GM21526 (cell line): ENCODE measurements at regions not wholly inside any gene's neighbourhood (a gene's known extent, or its start where the extent isn't known, plus 50 kb on each side); places are given as distances from the start of the nearest gene placed in this dataset.

Source experiments
- ATAC-seq: cut with Tn5 transposase; IDR thresholded peaks from one replicate; pipeline ENCODE4 v1.9.1; 2021; ENCODE audit warnings: moderate library complexity; ENCODE audit not compliant: unreplicated experiment, low FRiP score

GRCh38 chr18:61756244-61756643 is 136.6 kb downstream of the RNF152 start:
- ATAC-seq = no peak

DNA sequence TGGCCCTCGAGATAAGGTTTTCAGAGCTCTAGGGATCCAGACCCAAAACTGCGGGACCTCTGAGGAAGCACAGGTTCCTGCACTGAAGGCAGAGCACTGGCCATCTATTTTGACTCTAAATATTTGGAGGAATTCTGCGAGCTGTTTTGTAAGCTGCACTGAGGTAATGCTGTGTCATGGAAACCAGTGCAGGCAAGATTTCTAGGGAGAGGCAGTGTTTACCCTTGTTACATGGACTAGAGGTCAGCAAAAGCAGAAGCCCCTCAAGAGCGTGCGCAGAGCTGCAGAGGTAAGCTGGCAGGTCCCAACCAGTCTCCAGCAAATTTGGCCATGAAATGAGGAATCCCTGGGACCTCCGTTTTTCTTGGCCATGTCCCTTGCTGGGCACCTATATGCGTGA is 137.3 kb downstream of the RNF152 start:
- no peak for ATAC-seq

DNA sequence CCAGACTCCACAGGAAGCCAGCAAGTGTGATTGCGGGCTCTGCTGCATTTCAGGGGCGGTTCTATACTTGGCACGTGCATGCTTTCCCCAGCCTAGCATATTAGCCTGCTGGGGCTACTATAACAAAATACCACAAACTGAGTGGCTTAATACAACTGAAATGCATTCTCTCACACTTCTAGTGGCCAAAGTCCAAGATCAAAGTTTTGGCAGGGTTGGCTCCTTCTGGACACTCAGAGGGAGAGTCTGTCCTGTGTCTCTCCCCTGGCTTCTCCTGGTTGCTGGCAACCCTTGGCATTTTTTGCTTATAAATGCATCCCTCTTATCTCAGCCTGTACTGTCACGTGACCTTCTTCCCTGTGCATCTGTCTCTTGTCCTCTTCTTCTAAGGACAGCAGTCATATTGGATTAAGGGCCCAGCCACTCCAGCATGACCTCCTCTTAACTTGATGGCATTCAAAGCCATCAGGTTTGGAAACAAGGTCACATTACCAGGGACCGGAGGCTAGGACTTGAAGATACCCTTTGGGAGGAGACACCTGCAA is 138.7 kb downstream of the RNF152 start:
- ATAC-seq = no peak

DNA sequence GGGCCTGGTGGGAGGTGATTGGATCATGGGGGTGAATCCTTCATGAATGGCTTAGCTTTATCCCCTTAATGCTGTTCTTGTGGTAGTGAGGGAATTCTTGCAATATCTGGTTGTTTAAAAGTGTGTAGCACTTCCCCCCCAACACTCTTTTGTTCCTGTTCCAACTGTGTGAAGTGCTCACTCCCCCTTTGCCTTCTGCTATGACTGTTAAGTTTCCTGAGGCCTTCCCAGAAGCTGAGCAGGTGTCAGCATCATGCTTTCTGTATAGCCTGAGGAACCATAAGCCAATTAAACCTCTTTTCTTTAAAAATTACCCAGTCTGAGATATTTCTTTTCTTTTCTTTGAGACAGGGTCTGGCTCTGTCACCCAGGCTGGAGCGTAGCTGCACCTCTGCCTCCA is 139.4 kb downstream of the RNF152 start:
- ATAC-seq = no peak

GRCh38 chr18:61752973-61753372 is 139.8 kb downstream of the RNF152 start:
- no peak for ATAC-seq

DNA sequence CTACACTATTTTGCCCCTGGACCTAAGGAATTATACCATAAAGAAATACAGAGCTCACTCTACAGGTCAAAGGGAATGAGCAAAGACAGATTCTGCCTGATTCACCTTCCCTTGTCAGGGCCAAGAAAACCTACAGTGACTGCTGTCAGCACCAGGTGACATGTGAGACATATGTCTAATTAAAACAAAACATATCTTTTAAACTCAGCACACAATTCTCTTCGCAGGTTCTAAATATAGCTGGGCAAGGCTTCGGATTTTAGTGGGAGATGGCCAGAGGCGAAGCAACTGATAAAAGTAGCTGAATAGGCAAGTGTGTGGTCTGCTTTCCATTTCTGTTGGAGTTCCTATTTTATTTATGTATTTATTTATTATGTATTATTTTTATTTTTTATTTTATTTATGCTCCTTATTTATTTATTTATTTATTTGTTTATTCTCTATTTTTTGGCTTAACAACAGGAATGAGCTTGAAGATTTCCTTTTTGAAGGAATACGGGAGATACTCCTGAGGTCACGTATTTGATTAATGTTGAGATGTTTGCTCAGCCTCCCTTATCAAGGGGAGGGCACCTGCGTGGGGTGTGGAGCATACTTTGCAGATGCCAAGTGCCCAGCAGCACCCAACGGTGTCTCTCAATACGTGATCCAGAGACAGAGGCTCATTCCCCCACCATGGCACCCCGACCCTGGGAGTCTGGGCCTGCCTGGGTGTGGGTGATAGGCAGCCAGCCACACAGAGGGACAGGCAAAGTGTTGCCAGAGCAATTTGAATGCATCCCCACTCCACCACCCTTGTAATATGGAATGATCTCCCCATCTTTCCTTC is 141.8 kb downstream of the RNF152 start:
- no peak for ATAC-seq

GRCh38 chr18:61749546-61749945 is 143.3 kb downstream of the RNF152 start:
- no peak for ATAC-seq

- no peak for ATAC-seq
Measured at GRCh38 chr18:61749031-61749430, 143.8 kb downstream of the RNF152 start.

- ATAC-seq = no peak
Measured at GRCh38 chr18:61748004-61748403, 144.8 kb downstream of the RNF152 start.

DNA sequence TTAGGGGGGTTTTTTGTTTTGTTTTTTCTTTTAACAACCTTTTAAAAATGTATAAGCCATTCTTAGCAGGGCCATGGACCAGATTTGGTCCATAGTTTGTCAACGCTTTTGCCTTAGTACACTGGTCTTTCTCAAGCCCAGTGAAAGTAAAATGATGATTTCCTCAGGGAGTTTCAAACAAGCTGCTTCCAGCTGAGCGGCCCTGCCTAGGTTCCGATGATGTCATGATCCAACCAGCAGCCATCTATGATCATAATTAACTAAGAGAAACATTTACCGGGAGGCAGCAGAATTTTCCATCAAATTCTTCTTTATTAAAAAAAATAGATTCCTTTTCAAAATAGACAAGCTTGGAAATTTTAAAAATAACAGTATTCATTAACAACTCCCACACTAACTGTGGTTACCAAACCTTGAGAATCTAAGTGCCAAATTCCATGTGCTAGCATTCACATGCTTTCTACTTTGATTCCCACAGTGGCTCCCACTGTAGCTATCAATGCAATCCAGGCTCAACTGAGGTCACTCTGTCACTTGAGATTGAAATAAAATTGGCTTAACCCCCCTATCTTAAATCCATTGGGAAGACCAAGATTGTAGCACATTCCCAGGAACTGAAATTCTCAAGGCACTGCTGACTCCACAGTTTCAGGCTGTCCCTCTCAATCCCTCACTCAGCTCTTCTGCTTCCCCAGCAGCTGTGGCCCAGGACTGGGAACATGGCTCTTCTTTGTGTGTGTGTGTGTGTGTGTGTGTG is 148.9 kb downstream of the RNF152 start:
- no peak for ATAC-seq

DNA sequence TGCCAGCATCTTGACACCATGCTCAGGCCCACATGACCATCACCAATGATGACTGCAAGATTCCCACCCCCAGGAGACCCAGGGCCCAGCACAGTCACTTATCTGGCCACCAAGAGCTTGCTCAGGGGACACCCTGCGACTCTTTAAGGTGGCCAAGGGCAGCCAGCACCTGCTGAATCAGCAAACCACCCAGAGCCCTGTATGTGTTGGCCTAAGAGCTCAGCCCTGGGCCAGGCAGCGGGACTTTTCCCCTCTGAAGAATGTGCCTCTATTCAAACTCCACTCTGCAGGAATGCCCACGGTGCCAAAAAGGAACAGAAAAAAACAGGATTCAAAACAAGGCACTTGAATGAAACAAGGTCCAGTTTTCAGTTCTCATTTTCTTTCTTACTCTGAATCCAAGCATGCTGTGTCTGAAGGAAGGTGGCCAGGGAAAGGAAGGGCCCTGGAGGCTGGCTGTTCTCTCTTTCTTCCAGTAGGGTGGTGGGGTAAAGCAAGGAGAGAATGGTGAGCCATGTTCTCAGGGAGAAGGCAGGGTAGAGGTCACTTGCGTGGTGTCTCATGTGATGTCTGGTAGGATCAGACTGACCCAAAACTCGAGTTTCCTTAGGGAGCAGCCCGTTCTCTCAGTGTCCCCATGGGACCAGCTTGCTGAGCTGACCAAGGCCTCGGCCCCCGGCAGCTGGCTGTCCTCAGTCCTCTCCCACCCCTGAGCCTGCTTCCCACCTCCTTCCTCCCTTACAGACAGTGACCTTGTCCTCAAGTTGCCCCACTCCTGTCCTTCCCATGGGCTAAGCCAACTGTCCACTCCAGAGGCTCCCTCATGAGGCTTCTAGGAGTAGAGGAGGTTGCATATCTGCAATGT is 150.0 kb downstream of the RNF152 start:
- ATAC-seq = no peak

GRCh38 chr18:61741881-61742454 is 150.8 kb downstream of the RNF152 start:
- no peak for ATAC-seq

DNA sequence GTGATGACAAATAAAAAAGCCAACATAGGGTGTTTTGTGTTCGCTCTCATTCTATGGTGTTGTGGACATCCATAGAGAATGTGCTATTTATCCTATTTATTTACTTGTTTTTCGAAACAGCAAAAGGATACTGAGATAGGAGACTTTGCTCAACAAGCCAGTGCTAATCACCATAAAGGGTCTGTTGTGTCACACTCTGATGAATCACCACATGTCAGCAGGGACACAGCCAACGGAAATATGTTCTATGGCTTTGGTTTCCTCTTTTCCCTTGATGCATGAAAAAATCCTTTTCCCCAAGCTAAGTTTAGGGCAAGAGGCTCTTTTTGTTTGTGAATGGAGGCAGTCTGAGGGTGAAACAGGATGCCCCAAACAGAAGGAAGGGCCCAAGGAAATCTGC is 154.3 kb downstream of the RNF152 start:
- no peak for ATAC-seq

GRCh38 chr18:61738042-61738441 is 154.8 kb downstream of the RNF152 start:
- ATAC-seq = no peak

- no peak for ATAC-seq
Measured at GRCh38 chr18:61736133-61736532, 156.7 kb downstream of the RNF152 start.

DNA sequence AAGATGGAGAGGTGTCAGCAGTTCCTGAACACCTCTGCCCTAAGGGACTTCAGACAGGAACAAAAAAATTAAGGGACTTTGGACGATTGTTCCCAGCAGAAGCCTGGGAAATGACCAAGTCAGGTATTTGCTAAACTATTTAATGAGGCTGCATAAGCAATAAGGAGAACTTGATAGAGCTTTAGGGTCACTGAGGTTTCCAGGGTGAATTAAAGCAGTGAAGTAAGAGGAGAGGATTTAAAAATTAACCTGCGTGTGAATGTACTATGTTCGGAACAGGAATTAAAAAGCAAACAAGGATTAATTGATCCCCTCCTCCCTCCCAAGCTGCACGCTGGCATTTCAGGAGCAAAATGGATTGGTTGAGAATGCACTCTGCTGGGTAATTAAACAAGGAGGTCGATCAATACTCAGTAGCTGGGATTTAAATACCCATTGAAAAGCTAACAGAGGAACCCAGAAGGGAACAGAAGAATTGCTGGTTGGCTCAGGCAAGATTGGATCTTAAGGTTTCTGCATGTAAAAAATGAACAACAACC is 157.2 kb downstream of the RNF152 start:
- ATAC-seq = no peak

- ATAC-seq = no peak
Measured at GRCh38 chr18:61734396-61734795, 158.4 kb downstream of the RNF152 start.

- ATAC-seq = no peak
Measured at GRCh38 chr18:61732854-61733253, 160.0 kb downstream of the RNF152 start.

GRCh38 chr18:61731693-61732376 is 161.0 kb downstream of the RNF152 start:
- ATAC-seq = no peak

DNA sequence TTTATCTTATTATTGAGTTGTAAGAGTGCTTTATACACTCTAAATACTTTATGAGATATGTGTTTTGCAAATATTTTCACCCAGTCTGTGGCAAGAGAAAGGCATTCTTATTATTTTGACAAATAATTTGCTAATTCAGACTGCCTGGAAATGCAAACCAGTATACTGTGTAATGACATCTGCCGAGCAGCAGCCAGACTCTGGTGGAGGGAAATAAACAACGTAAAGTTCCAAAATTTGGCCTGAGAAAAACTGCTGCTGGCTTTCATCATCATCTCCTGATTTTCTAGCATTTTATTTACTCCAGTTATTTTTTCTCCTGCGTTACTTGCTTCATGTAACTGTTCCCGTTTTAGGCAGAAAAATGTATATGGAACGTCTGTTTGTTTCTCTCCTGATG is 161.6 kb downstream of the RNF152 start:
- no peak for ATAC-seq
